Osteocyte (in vitro differentiated cells): ENCODE measurements at regions not wholly inside any gene's neighbourhood (a gene's known extent, or its start where the extent isn't known, plus 50 kb on each side); places are given as distances from the start of the nearest gene placed in this dataset.

Source experiments
- DNase-seq: peaks from one replicate; pipeline ENCODE4 v3.0.0; 2021; ENCODE audit warnings: mixed read lengths; ENCODE audit not compliant: unreplicated experiment; ENCODE audit errors: extremely low spot score
- H3K27ac Mint-ChIP-seq: one replicate; pipeline ENCODE4 v1.8.0; 2021; ENCODE audit warnings: mild to moderate bottlenecking, mixed read lengths; ENCODE audit not compliant: unreplicated experiment
- H3K27me3 Mint-ChIP-seq: one replicate; pipeline ENCODE4 v1.8.0; 2021; ENCODE audit warnings: mixed read lengths; ENCODE audit not compliant: unreplicated experiment
- H3K36me3 Mint-ChIP-seq: one replicate; pipeline ENCODE4 v1.8.0; 2021; ENCODE audit warnings: mixed read lengths; ENCODE audit not compliant: unreplicated experiment
- H3K4me1 Mint-ChIP-seq: one replicate; pipeline ENCODE4 v1.8.0; 2021; ENCODE audit warnings: mixed read lengths; ENCODE audit not compliant: unreplicated experiment
- H3K4me3 Mint-ChIP-seq: one replicate; pipeline ENCODE4 v1.8.0; 2021; ENCODE audit warnings: mild to moderate bottlenecking, moderate library complexity, mixed read lengths; ENCODE audit not compliant: unreplicated experiment
- H3K9me3 Mint-ChIP-seq: one replicate; pipeline ENCODE4 v1.8.0; 2021; ENCODE audit warnings: mixed read lengths; ENCODE audit not compliant: unreplicated experiment
- TF ChIP-seq, protein P1 (sequence below): fragments of 200-600 bp; sonication (generic); IDR thresholded peaks from 2 replicates; pipeline ENCODE4 v1.5.0; 2021; ENCODE audit warnings: antibody characterized with exemption, mild to moderate bottlenecking, moderate library complexity

DNA sequence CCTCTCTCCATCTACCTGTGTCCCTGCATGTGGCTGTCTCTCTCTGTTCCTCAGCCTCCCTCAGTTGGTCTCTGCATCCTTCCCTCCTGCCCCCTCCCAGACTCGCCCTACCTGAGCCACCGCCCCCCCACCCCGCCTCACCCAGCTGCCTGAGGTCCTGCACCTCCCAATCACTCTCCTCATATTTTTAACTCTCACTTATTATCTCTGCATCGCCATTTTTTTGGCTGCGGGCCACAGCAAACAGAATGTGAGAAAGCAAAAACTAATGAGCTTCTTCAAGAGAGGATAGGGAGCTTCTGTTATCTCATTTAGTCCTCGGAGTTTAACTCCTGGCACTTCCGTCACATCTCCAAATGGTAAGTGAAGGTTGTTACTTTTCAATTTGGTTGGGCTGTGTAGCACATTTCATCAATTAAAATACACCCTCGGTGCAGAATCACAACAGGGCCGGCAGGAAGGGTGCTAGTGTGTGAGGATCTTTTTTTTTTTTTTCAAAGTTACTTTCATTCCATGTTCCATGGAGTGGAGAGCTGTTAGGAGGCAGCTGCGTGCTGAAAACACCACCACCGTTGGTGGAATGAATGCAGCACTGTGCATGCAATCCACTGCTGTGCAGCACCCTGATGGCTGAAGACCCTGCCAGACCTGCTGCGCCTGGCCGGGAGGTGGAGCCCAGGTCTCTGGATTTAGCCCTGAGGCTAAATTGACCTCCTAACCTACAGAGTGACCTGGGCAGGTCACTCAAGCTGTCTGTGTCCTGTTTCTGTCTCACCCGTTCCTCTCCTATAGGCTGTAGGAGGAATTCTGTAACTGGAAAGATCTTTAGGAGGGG lies 157.2 kb upstream of the NFIA start:
- H3K27ac Mint-ChIP-seq: no peak overlapping the region
- TF ChIP-seq, protein P1, sequence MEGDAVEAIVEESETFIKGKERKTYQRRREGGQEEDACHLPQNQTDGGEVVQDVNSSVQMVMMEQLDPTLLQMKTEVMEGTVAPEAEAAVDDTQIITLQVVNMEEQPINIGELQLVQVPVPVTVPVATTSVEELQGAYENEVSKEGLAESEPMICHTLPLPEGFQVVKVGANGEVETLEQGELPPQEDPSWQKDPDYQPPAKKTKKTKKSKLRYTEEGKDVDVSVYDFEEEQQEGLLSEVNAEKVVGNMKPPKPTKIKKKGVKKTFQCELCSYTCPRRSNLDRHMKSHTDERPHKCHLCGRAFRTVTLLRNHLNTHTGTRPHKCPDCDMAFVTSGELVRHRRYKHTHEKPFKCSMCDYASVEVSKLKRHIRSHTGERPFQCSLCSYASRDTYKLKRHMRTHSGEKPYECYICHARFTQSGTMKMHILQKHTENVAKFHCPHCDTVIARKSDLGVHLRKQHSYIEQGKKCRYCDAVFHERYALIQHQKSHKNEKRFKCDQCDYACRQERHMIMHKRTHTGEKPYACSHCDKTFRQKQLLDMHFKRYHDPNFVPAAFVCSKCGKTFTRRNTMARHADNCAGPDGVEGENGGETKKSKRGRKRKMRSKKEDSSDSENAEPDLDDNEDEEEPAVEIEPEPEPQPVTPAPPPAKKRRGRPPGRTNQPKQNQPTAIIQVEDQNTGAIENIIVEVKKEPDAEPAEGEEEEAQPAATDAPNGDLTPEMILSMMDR: no peak
- DNase-seq: no peak
- H3K9me3 Mint-ChIP-seq: no peaks in the 10 kb centered on the region
- no peaks in the 10 kb centered on the region for H3K36me3 Mint-ChIP-seq
- H3K4me3 Mint-ChIP-seq: no peak overlapping the region
- H3K4me1 Mint-ChIP-seq: peaks cover 19% of the 10 kb centered on the region
- H3K27me3 Mint-ChIP-seq: no peaks in the 10 kb centered on the region

DNA sequence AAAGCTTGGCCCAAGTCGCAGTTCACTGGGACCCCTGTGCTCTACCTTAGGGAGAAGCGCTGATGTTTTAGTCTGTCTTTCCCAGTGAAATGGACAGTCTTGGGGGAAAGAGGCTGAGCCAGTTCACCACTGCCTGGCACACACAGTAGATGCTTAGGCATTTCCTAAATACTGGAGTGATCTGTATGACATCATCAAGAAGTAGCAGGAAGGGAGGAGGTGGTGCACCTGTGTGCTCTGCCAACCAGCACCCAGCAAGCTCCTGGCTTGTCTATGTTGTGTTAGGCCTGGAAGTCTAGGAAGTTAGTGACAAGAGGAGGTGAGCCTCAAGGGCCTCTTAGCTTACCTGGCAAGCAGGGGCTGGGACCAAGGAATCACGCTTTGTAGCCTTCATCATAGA lies 158.2 kb upstream of the NFIA start:
- H3K4me3 Mint-ChIP-seq: no peak overlapping the region
- no peaks in the 10 kb centered on the region for H3K27me3 Mint-ChIP-seq
- H3K4me1 Mint-ChIP-seq: peaks cover 19% of the 10 kb centered on the region
- DNase-seq: no peak
- TF ChIP-seq, protein P1: no peak
- H3K36me3 Mint-ChIP-seq: no peaks in the 10 kb centered on the region
- H3K27ac Mint-ChIP-seq: no peak overlapping the region
- no peaks in the 10 kb centered on the region for H3K9me3 Mint-ChIP-seq

DNA sequence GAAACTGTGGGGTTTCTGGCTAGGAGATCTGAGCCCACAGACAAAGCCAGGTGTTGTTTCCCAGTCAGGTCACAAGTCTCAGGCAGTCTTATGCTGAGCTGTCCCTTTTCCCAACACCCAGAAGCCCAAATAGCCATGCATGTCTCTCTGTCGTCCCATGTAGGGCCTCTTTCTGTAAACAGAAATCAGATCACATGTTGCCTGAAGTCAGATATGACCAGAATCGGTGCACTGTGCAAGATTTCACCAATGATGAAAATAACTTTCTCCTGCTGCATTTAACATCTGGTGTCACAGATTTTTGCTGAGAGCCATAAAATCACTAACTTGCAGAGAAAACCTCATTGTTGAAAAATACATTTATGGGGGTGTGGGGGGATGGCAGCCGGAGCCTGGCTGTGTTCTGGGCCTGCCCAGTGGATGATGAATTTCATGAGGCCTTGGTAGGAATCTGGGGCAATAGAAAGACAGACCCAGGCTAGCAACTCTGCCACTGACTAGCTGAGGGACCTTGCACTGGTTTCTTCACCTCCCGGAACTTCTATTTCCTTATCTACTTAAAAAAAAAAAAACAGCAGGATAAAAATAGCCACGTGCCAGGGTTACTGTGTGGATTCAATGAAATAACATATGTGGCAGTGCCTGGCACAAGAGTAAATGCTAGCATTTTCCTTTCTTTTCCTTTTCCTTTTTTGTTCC lies 158.8 kb upstream of the NFIA start:
- no peak for DNase-seq
- H3K4me1 Mint-ChIP-seq: peaks cover 19% of the 10 kb centered on the region
- H3K36me3 Mint-ChIP-seq: no peaks in the 10 kb centered on the region
- no peaks in the 10 kb centered on the region for H3K27me3 Mint-ChIP-seq
- no peaks in the 10 kb centered on the region for H3K9me3 Mint-ChIP-seq
- H3K4me3 Mint-ChIP-seq: no peak overlapping the region
- TF ChIP-seq, protein P1: no peak
- H3K27ac Mint-ChIP-seq: no peak overlapping the region

DNA sequence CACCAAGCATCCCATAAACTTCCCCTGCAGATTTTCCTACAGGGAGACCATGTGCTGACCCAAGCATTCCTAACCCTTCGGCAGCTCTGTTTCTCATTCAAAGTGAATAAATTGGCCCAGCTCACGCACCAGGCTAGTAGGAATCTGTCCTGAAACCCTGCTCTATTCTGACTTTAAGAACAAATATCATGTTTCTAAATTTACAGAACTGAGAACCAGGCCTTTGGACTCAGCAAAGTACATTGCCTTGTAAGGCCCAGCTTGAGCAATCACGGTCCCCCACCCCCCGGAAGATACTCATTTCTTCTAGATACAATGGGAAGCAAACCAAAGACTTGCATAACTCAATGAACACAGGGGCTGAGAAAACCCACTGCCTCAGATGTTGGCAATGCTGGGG lies 160.1 kb upstream of the NFIA start:
- Mint-ChIP-seq H3K27ac (peak overlapping the region; percentile 53), H3K4me1 (peaks cover 19% of the 10 kb centered on the region), H3K36me3 (no peaks in the 10 kb centered on the region), H3K27me3 (no peaks in the 10 kb centered on the region), H3K4me3 (no peak overlapping the region), H3K9me3 (no peaks in the 10 kb centered on the region)
- no peak for DNase-seq
- TF ChIP-seq, protein P1: no peak

DNA sequence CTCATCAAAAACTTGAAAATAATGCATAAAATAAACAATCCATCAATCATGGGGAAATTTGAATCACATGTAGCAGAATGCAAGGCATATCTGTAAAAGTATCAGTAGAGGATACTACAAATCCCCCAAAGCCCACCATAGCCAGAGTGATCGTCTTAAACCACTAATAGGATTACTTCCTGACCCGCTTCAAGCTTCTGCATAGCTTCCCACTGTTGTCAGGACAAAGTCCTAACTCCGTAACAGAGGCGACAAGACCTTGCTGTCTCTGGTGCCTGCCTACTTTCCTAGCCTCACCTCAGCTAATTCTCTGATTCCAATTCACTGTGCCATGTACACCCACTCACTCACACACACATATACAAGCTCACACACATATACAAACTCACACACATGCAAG lies 161.2 kb upstream of the NFIA start:
- H3K4me1 Mint-ChIP-seq: peaks cover 19% of the 10 kb centered on the region
- no peak overlapping the region for H3K27ac Mint-ChIP-seq
- H3K4me3 Mint-ChIP-seq: no peak overlapping the region
- no peaks in the 10 kb centered on the region for H3K27me3 Mint-ChIP-seq
- DNase-seq: no peak
- H3K36me3 Mint-ChIP-seq: no peaks in the 10 kb centered on the region
- TF ChIP-seq, protein P1: no peak
- no peaks in the 10 kb centered on the region for H3K9me3 Mint-ChIP-seq
